ENCODE measurements at regions not wholly inside any gene's neighbourhood (a gene's known extent, or its start where the extent isn't known, plus 50 kb on each side); places are given as distances from the start of the nearest gene placed in this dataset.

- no peak overlapping the region for H3K27ac ChIP-seq (ENCODE audit: low read depth)
- H3K9me2 ChIP-seq (ENCODE audit: insufficient read depth), result no peaks in the 10 kb centered on the region
- ATAC-seq (no peak), DNase-seq (ENCODE audit: low spot score) (no peak)
- H3K27me3 ChIP-seq (ENCODE audit: insufficient read depth), result no peaks in the 10 kb centered on the region
- no peak overlapping the region for H3K27ac Mint-ChIP-seq
- no peaks in the 10 kb centered on the region for H3K4me1 ChIP-seq (ENCODE audit: insufficient read depth)
- H3F3A ChIP-seq (replicated peaks; ENCODE audit: low read depth), result no peaks in the 10 kb centered on the region
- no peak overlapping the region for H3K4me2 ChIP-seq
- no peak overlapping the region for H3K4me3 ChIP-seq
- H3K4me1 Mint-ChIP-seq, result peaks cover 8% of the 10 kb centered on the region; the same call in 2 of the 3 replicates
- no peak overlapping the region for H3K4me3 Mint-ChIP-seq
- no peaks in the 10 kb centered on the region for H4K20me1 ChIP-seq (replicated peaks; ENCODE audit: insufficient read depth)
- H3K9me3 Mint-ChIP-seq, result no peaks in the 10 kb centered on the region
- no peaks in the 10 kb centered on the region for H3K36me3 ChIP-seq (ENCODE audit: insufficient read depth)
- TF ChIP-seq ZNF462 (CRISPR knock-in tag; IDR thresholded peaks at IDR 0.05), result no peak
- no peak for TF ChIP-seq EZH2phosphoT487 (IDR thresholded peaks at IDR 0.05; ENCODE audit: unreplicated experiment)
- TF ChIP-seq REST (IDR thresholded peaks at IDR 0.05; ENCODE audit: unreplicated experiment), result no peak
- no peak overlapping the region for H2AFZ ChIP-seq
- H3K27me3 Mint-ChIP-seq (ENCODE audit: insufficient read depth, low read depth, poor library complexity), result no peaks in the 10 kb centered on the region
- no peaks in the 10 kb centered on the region for H3K36me3 Mint-ChIP-seq (ENCODE audit: low read depth)
- no peaks in the 10 kb centered on the region for H3K79me2 ChIP-seq (replicated peaks; ENCODE audit: insufficient read depth)
These were observed 121.4 kb downstream of the ZFAND4 start for GRCh38 chr10:45550903-45551786.
